ENCODE measurements at regions not wholly inside any gene's neighbourhood (a gene's known extent, or its start where the extent isn't known, plus 50 kb on each side); places are given as distances from the start of the nearest gene placed in this dataset.

- TF ChIP-seq CTCF (IDR thresholded peaks at IDR 0.05; ENCODE audit: insufficient read depth, low read depth, low read length, missing control alignments): no peak
- H3K4me3 ChIP-seq (ENCODE audit: low read depth, low read length): no peak overlapping the region
- no peak for DNase-seq (ENCODE audit: low read depth)
These were observed 1170.5 kb upstream of the PABPC4L start for GRCh38 chr4:135372131-135372530.

- peak; percentile 51 for TF ChIP-seq CTCF (IDR thresholded peaks at IDR 0.05; ENCODE audit: insufficient read depth, low read depth, low read length, missing control alignments)
- H3K4me3 ChIP-seq (ENCODE audit: low read depth, low read length): no peak overlapping the region
- DNase-seq (ENCODE audit: low read depth): peak; percentile 38
These were observed 1169.5 kb upstream of the PABPC4L start for GRCh38 chr4:135371137-135371536.

- TF ChIP-seq CTCF (IDR thresholded peaks at IDR 0.05; ENCODE audit: insufficient read depth, low read depth, low read length, missing control alignments): no peak
- DNase-seq (ENCODE audit: low read depth): no peak
- H3K4me3 ChIP-seq (ENCODE audit: low read depth, low read length): no peak overlapping the region
These were observed 1167.2 kb upstream of the PABPC4L start for GRCh38 chr4:135368831-135369230.

GRCh38 chr4:135365065-135365464, 1163.5 kb upstream of the PABPC4L start:
- DNase-seq (ENCODE audit: low read depth): no peak
- H3K4me3 ChIP-seq (ENCODE audit: low read depth, low read length): no peak overlapping the region
- TF ChIP-seq CTCF (IDR thresholded peaks at IDR 0.05; ENCODE audit: insufficient read depth, low read depth, low read length, missing control alignments): no peak

- no peak for TF ChIP-seq CTCF (IDR thresholded peaks at IDR 0.05; ENCODE audit: insufficient read depth, low read depth, low read length, missing control alignments)
- no peak overlapping the region for H3K4me3 ChIP-seq (ENCODE audit: low read depth, low read length)
- DNase-seq (ENCODE audit: low read depth): no peak
These were observed 1157.5 kb upstream of the PABPC4L start for GRCh38 chr4:135359128-135359527.

GRCh38 chr4:135357091-135357490, 1155.5 kb upstream of the PABPC4L start:
- DNase-seq (ENCODE audit: low read depth): no peak
- H3K4me3 ChIP-seq (ENCODE audit: low read depth, low read length): no peak overlapping the region
- no peak for TF ChIP-seq CTCF (IDR thresholded peaks at IDR 0.05; ENCODE audit: insufficient read depth, low read depth, low read length, missing control alignments)

- no peak for DNase-seq (ENCODE audit: low read depth)
- no peak overlapping the region for H3K4me3 ChIP-seq (ENCODE audit: low read depth, low read length)
- no peak for TF ChIP-seq CTCF (IDR thresholded peaks at IDR 0.05; ENCODE audit: insufficient read depth, low read depth, low read length, missing control alignments)
These were observed 1153.3 kb upstream of the PABPC4L start for GRCh38 chr4:135354876-135355275.

All from GM12865 (cell line).